Right ventricle myocardium superior (tissue), 1 donor: ENCODE measurements at regions not wholly inside any gene's neighbourhood (a gene's known extent, or its start where the extent isn't known, plus 50 kb on each side); places are given as distances from the start of the nearest gene placed in this dataset.

Experiments
- ATAC-seq: fragments of 200-7000 bp; cut with Tn5 transposase; one replicate; pipeline ENCODE4 v1.9.1; 2020; ENCODE audit warnings: mild to moderate bottlenecking; ENCODE audit not compliant: poor library complexity
- DNase-seq: peaks from one replicate; pipeline ENCODE4 v3.0.0-alpha.2; 2020
- intact Hi-C: fragments of 100-400 bp; cut with DNase I; formaldehyde crosslinking; loops from one replicate; pipeline ENCODE4 v1.11.2; 2022
- donor health status: DM: no; HTN: yes; CAD: no; lungs with severe emphysema.

DNA sequence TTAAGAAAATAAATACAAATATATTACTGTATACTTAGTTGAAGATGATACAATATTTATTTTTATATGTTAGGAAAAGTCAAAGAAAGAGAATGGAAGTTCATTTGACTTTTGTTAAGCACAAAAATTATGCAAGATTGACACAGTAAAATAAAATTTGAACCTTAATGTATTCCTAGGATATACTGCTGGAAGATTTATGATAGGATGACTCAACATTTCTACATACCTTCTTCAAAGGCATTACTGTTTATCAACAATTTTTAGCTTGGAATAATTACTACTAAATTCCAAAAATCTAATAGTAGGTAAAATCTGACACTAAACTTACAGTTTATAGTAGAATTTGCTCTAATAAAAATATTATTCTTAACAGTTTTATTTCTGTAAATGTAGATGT lies 257.3 kb upstream of the ADAMTS5 start:
- intact Hi-C loops, result no loop called here
- DNase-seq (no peak), ATAC-seq (no peak)

DNA sequence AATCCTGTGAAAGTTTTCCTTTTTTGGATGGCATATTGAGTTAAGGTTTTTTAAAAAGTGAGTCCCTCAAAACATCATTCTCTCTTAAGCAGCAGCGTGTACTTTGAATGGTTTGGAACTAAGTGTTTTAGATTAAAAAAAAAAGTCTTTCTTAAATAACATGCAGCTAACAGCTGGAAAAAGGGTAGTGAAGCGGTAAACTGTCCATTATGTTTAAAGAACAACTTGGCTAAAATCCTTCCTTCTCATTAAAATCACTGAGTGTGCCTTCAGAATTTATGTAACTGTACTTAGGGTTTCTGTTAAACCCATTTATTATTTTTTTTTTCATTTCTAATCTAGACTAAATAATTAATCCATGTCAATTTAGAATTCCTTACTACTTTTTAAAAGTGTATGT lies 254.2 kb upstream of the ADAMTS5 start:
- intact Hi-C loops, result no loop called here
- DNase-seq (no peak), ATAC-seq (no peak)

DNA sequence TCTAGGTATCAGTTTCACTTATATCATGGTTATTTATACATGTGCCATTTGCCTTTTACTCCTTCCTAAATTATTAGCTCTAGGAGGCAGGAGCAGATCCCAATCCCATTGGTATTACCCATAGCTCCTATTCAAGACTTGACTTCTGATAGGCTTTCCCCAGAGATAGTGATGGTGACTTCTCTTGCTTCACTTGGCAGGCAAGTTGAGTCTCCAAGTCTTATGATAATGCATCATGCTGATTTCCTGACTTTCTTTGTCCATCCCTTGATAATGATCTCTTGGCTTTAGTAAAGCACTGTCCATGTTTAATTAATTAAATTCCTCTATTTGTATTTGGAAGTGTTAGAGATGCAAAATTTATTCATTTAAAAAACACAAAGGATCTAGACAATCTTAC lies 253.5 kb upstream of the ADAMTS5 start:
- DNase-seq, result no peak
- no peak for ATAC-seq
- intact Hi-C loops, result no loop called here

DNA sequence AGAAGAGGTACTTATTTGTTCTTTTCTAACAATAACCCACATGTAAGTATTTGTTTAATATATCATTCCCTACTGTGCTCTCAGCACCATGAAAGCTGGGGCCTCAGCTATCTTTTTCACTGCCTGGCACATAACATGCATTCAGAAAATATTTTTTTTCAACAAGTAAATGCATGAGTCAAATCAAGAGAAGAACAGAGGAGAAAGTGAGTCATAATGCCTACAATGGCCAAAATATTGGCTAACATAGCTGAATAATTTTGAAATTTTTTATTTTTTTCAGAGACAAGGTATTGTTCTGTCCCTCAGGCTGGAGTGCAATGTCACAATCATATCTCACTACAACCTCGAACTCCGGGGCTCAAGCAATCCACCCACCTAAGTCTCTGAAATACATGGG lies 252.2 kb upstream of the ADAMTS5 start:
- DNase-seq, result no peak
- ATAC-seq, result no peak
- intact Hi-C loops, result no loop called here

DNA sequence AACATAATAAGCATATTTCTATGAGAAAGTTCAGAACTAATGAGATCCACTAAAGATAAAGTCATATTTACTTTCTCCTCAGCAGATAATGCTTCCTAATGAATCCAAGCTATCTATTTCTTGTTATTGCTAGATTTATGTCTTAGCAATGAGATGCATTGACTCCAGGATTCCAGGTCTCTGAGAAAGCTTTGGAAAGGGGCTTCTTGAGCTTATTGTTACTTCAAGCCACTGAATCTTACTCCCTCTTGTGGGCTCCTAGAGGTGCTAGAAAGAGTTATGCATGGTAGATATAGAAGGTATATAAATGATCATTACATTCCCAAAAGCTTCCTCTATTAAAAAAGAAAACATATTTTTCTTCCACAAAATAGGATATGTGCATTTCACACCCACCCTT lies 246.4 kb upstream of the ADAMTS5 start:
- no peak for DNase-seq
- intact Hi-C loops, result no loop called here
- no peak for ATAC-seq

DNA sequence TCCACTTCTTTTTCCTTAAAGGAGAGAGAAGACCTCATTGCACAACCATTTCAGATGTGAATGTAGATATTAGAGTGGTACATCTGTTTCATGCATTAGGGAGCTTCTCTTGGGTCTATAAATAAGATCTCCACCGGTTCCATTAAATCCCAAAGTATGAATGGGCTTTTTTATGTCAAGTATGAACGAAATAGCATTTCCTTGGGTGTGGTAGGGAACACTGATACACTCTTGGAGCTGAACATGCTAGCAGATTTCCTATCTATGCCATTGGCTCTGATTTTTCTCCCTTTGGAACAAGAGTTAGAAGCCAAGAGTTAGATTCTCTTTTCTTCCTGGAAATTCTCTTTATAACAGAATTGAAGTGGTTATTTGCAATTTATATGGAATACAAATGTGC lies 245.6 kb upstream of the ADAMTS5 start:
- peak; percentile 77 for ATAC-seq
- intact Hi-C loops, result no loop called here
- DNase-seq, result no peak

DNA sequence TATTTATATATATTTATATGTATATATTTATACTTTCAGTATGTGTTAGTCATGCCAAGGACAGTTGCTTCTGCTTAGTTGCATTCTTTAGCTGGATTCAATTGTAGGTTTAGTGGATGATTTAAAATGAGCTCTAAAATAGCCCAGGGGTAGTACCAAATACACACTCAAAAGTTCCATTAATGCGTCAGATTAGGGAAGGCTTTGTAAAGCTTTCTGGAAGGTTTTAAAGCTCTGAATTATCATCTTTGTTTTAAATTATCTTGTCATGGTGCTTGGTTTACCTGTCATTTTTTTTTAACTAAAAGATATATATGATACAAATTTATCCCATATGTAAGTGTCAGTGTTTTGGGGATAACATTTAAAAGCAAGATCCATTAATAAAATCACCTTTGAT lies 242.7 kb upstream of the ADAMTS5 start:
- intact Hi-C loops, result no loop called here
- ATAC-seq, result no peak
- DNase-seq, result no peak

DNA sequence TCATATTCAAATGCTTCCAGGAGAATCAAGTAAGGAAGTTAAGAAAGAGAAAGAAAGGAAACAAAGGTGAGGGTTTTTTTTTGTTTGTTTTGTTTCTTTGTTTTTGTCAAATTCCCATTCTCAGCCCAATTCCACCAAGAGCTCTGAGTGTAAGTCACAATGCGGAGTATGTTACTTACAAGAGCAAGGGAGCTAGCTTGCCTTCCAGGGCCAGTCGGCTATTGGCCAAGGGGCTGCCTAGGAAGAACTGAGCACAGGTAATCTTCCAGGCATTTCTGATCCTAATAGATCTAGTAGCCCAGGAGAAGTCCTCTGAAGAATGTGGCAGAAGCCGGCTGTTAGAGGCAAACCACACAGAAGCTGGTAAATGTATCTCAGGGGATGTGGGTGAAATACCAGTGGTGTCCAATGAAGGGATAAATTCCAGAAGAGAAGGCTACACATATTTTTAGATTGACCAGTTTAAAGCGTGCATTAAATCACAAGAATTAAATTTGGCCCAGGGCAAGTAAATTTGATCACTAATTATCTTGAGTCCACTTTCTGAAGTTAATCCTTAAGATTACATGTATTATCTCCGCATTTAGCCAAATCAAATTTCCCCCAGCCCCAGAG lies 239.6 kb upstream of the ADAMTS5 start:
- intact Hi-C loops, result no loop called here
- DNase-seq (no peak), ATAC-seq (no peak)

DNA sequence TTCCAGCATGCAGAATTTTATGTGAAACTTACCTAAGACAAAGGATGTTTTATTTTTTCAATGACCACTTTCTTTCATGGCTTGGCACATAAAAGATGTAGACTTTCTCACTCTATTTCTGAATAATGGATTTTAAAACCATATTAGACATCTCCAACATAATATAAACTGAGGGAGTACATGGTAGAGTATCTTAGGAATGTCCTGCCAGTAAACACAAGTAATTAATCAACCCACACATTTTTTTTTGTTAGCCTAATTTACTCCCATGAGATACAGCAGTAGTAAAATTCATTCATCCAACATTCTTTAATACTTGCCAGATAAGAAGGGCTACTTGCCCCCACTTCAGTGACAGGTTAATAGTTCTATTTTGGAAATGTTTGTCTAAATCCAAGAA lies 235.4 kb upstream of the ADAMTS5 start:
- intact Hi-C loops, result no loop called here
- no peak for DNase-seq
- ATAC-seq, result no peak

DNA sequence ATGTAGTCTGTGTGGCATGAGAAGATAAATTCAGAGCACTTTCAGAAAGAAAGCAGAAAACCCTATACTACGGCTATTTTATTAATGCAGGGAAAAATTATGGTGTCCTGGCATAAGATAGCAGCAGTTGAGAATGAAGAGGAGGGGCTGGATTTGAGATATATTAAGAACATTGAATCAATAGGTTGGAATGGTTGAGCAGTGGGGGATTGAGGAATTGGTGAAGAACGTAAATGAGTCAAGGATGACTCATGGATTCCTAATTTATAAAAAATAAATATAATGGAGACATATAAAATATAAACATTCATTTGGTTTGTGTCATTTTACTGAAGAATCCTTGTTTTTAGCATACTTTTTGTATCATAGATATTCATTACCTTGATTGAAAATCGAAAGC lies 234.3 kb upstream of the ADAMTS5 start:
- no peak for DNase-seq
- intact Hi-C loops, result no loop called here
- no peak for ATAC-seq

DNA sequence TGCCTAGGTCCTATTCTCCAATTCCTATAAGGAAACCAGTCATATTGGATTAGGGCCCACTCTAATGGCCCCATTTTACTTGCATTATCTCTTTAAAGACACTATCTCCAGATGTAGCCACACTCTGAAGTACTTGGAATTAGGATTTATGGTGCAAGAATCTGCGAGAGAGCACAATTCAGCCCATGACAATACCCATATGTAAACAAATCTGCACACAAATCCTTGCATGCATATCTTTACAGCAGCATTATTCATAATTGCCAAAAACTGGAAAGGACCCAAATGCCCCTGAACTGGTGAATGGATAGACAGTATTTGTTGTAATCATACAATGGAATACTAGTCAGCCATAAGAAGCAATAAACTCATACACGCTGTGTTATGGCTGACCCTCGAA lies 229.8 kb upstream of the ADAMTS5 start:
- DNase-seq (no peak), ATAC-seq (no peak)
- intact Hi-C loops, result no loop called here

DNA sequence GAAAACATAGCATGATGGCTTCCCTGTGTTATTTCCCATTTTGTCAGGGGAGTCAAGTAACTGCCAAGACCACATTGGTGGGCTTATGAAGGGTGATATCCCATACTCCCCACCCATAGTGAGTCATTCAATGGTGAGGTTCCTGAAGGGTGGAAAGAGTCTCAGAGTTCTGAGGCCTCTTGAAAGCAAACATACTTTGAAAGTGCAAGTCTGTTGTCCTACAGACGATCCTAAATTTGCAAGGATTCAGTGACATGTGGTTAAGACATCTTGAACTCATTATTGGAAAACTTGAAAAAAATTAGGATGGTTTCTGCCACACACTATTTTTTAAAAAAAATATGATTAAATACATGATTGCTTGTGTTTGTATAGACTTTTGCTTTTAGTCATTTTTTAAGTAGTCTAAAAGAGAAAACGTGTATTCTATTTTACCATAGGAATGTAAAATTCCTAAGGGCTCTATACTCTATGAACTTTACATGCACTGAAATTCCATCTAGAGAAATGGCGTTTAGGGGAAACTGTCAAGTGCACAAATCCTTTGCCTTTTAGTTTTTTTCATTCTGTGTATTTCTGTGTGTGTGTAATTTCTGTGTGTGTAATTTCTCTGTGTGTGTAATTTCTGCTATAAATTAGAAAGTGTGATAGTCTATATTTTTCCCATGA lies 225.5 kb upstream of the ADAMTS5 start:
- no peak for ATAC-seq

DNA sequence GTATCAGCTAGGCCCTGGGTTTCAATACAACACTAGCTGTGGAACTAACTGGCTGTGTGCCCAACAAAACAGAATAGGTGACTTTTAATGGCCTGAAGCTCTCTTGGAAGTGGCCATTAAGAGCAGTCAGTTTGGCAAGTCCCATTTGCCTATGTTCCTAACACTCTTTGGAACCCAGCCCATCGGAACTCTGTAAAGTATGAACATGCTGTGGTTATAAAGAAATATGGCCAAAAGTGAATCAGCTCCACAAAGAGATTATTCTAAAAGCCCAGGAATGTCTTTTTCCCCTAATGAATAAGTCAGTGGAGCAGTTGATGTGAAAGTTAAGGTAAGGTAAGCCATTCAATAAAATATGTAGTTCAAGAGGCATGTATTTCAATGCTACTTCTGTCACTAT lies 223.7 kb upstream of the ADAMTS5 start:
- intact Hi-C loops, result no loop called here
- ATAC-seq, result no peak
- no peak for DNase-seq

More for the DNA sequence above, 225.5 kb upstream of the ADAMTS5 start:
- DNase-seq, result no peak
- intact Hi-C loops, result no loop called here

DNA sequence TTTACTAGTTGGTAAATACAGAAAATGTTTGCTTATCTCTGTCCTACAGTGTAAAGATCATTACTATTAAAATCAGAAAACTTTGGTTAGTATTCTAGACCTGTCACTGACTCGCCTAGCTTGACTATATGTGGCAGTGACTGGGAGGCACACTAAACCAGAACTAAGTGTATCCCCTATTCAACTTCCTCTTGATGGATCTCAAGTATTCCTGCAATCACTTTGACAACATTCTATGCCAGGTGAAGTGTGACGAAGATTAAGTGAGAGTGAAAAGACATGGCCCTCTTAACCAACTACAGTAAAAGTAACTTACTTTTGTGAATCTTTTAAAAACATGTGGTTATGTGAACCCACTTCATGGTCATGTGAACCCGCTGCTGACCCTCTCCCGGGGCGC lies 223.0 kb upstream of the ADAMTS5 start:
- ATAC-seq (no peak), DNase-seq (no peak)
- intact Hi-C loops, result no loop called here

DNA sequence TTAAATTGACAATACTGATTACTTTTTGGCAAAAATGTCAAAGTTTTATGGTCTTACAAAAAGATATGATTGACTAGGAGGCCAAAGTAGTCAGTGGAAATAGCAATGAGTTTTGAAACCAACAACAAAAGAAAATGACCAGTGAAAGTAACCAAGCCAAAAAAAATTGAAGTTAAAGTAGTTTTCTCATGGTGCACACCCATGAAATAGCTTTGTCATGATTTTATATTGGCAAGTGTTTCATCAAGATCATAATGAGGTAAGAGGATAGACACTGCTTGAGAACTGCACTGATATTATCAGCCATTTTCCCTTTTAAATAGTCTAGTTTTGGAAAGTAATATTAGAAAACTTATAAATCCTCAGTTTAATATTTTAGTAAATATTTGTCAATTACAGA lies 206.2 kb upstream of the ADAMTS5 start:
- ATAC-seq (peak; percentile 48), DNase-seq (no peak)
- intact Hi-C loops, result no loop called here

DNA sequence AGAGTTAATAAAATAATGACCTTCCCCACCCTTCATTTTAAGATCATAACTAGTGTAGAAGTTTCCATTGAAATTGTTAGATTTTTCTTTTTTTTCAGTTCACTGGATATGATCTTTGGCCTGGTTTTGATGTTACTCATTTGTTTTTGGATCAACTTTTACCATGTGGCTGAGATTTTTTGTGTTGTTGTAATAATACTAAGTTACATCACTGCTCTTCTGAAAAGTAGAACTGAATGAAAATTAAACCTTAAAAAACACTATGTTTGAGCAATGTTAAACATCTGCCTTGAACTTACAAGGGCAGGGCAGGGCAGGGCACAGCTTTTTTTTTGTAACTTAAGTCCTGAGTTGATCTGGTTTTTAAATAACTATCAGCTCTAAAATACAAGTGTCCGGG lies 204.8 kb upstream of the ADAMTS5 start:
- ATAC-seq (peak; percentile 95), DNase-seq (no peak)
- intact Hi-C loops, result no loop called here

DNA sequence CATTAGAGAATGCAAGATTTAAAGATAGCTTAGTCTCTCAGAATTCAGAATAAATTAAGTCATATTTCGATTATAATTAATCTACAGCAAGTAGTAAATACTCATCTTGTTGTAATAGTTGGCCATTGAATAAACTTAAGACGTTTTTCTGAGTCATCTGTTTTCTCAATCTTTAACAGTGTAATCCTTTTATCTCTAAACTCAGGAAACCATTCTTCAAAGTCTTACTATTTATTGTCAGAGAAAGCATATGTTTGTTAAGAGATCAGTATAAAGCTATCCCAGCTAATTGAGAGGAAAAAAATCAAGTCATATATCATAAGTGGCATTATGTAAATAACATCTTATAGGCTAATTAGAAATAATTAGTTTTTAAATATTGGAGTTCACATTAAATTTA lies 201.2 kb upstream of the ADAMTS5 start:
- intact Hi-C loops, result no loop called here

DNA sequence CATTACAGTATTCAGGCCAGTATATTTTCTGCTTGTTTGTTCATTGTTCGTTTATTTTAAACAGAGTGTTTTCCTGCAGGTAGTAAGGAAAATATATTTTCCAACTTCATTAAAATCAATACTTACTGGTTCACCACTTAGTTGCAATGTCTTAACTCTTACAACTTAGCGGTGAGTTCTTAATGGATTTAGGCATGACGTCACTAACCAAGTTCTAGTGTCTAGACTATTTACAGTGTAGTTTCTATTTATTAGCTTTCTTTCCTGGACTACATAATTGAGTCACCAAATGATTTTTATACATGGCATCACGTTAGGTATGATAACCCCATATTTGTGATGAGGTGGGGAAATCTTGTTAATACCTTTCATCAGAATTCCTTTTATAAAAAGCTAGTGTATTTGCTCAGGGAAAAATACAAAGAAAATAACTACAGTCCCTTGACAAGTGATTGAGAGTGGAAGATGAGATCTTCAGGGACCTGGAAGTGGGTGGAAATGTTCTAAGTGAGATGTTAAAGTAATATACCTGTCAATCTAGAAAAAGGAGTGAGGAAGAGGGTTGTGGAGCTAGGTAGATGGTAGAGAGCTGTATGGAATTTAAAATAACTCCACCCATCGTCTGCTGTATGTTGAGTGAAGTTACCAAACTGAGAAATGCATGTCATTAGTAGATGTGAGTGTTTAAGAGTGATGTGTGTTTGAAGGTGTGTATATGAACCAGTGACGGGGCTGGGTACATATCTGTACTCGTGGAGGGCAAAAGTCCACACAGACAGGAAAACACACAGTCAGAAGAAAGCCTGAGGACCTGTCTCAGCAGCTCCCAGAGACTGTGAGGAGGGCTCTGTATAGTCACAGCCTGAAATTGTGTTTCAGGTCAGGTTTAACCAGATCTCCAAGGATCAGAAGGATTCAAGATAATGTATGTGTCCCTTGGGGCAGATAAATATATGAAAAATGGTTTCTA lies 197.6 kb upstream of the ADAMTS5 start:
- intact Hi-C loops, result no loop called here
- ATAC-seq (no peak), DNase-seq (no peak)

More for the DNA sequence above, 201.2 kb upstream of the ADAMTS5 start:
- DNase-seq (no peak), ATAC-seq (no peak)

DNA sequence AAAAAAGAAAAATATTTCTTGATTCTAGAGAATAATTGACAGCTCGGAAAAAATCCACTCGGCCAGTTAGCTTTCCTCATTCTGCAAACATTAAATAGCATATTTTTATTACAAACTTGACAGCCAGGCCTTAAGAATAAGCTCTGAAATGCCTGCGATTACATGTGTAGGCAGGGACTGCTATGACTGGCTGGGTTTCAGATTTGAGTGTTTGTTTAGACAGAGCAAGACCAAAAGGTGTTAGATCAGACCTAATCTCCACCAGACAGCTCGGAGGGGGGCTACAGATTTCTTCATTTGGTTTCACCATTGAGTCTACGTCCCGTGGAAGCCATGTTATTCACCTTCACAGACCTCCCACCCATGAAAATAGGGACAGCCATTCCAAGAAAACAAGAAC lies 192.1 kb upstream of the ADAMTS5 start:
- DNase-seq, result no peak
- intact Hi-C loops, result no loop called here
- no peak for ATAC-seq

DNA sequence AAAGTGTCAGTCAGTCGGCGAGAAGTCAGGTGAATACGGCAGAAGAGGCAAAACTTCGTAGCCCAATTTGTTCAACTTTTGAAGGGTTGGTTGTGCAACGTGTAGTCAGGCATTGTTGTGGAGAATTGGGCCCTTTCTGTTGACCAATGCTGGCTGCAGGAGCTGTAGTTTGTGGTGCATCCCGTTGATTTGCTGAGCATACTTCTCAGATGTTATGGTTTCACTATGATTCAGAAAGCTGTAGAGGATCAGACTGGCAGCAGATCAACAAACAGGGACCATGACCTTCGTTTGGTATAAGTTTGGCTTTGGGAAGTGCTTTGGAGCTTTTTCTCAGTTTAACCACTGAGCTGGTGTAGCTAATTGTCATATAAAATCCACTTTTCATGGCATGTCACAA lies 190.2 kb upstream of the ADAMTS5 start:
- intact Hi-C loops, result no loop called here
- DNase-seq (no peak), ATAC-seq (no peak)
